Lung (tissue), 11 donors: ENCODE measurements at regions not wholly inside any gene's neighbourhood (a gene's known extent, or its start where the extent isn't known, plus 50 kb on each side); places are given as distances from the start of the nearest gene placed in this dataset.

Experiments
- ATAC-seq: fragments of 200-7000 bp; cut with Tn5 transposase; one replicate; pipeline ENCODE4 v1.9.1; 2020; ENCODE audit warnings: moderate number of reproducible peaks; ENCODE audit not compliant: insufficient read depth, low FRiP score
- DNase-seq, 3 donors: peaks; one replicate each; pipeline ENCODE4 v3.0.0-alpha.2; 2013 to 2017
- H3K27ac ChIP-seq, 2 donors: one replicate each; pipeline ENCODE4 v1.5.1; 2013; ENCODE audit warnings: mild to moderate bottlenecking in 2 of 2, moderate library complexity in 2 of 2, control low read depth in 1 of 2, inconsistent platforms in 1 of 2, low read depth in 1 of 2, low read length in 1 of 2
- H3K27me3 ChIP-seq, 3 donors: one replicate each; pipeline ENCODE4 v1.5.1; 2013; ENCODE audit warnings: low read length in 2 of 3; ENCODE audit not compliant: control insufficient read depth in 3 of 3, insufficient read depth in 3 of 3
- H3K36me3 ChIP-seq, 4 donors: one replicate each; pipeline ENCODE4 v1.5.1; 2013; ENCODE audit warnings: low read length in 4 of 4, mild to moderate bottlenecking in 1 of 4, moderate library complexity in 1 of 4; ENCODE audit not compliant: control insufficient read depth in 4 of 4, insufficient read depth in 4 of 4
- H3K4me1 ChIP-seq, 5 donors: one replicate each; pipeline ENCODE4 v1.5.1; 2013; ENCODE audit warnings: low read length in 5 of 5, mild to moderate bottlenecking in 2 of 5, moderate library complexity in 1 of 5; ENCODE audit not compliant: control insufficient read depth in 5 of 5, insufficient read depth in 5 of 5
- H3K4me3 ChIP-seq: one replicate; pipeline ENCODE4 v1.5.1; 2013; ENCODE audit warnings: mild to moderate bottlenecking, control low read depth, moderate library complexity
- H3K9ac ChIP-seq, 2 donors: one replicate each; pipeline ENCODE4 v1.5.1; 2013; ENCODE audit warnings: low read length in 2 of 2, control low read depth in 1 of 2; ENCODE audit not compliant: insufficient read depth in 1 of 2
- H3K9me3 ChIP-seq, 4 donors: one replicate each; pipeline ENCODE4 v1.5.1; 2013; ENCODE audit warnings: low read length in 3 of 4, mild to moderate bottlenecking in 1 of 4, moderate library complexity in 1 of 4; ENCODE audit not compliant: control insufficient read depth in 4 of 4, insufficient read depth in 3 of 4
- CTCF ChIP-seq: IDR thresholded peaks from 2 replicates; pipeline ENCODE4 v1.5.1; 2012; ENCODE audit warnings: mild to moderate bottlenecking; ENCODE audit errors: control extremely low read depth, extremely low read depth
- WGBS, 2 donors: extraction: QIAGEN DNeasy Blood & Tissue Kit; methylation state at CpG; one replicate each; pipeline ENCODE4 v1.1.7; 2013; 5-methylcytosine and 5-hydroxymethylcytosine counted together
- donor health status: control.
- donor health status: control.
- donor health status: Bipolar disorder and iron deficiency.
- donor health status: healthy.
- donor health status: DM: yes; HTN: yes; CAD: no.

- Histone ChIP-seq H3K9ac (no peak overlapping the region), H3K27me3 (no peaks in the 10 kb centered on the region), H3K9me3 (no peaks in the 10 kb centered on the region), H3K4me1 (peaks cover 0 to 6% (median 0%) of the 10 kb centered on the region in 5 donors), H3K36me3 (no peaks in the 10 kb centered on the region), H3K27ac (peak overlapping the region in 1 of 2 donors; percentile 40), H3K4me3 (no peak overlapping the region)
- DNase-seq (peak in 2 of 3 donors; percentile 56 to 76), ATAC-seq (no peak)
- 46 to 50% methylated on average over 3 of the region's 3 CpGs for WGBS, 2 donors
- TF ChIP-seq CTCF: no peak
Observed at GRCh38 chr2:150339951-150340350, 147.5 kb downstream of the RND3 start.

GRCh38 chr2:150339282-150339681 is 148.2 kb downstream of the RND3 start:
- ATAC-seq (no peak), DNase-seq (no peak)
- Histone ChIP-seq H3K4me1 (peaks cover 0 to 6% (median 0%) of the 10 kb centered on the region in 5 donors), H3K4me3 (no peak overlapping the region), H3K36me3 (no peaks in the 10 kb centered on the region), H3K9ac (no peak overlapping the region), H3K27me3 (no peaks in the 10 kb centered on the region), H3K27ac (no peak overlapping the region), H3K9me3 (no peaks in the 10 kb centered on the region)
- no peak for TF ChIP-seq CTCF
- 71 to 88% methylated on average over 1 of the region's 1 CpG for WGBS, 2 donors

- WGBS, 2 donors: 85 to 92% methylated on average over 1 of the region's 1 CpG
- no peak for TF ChIP-seq CTCF
- no peaks in the 10 kb centered on the region for H3K27me3 ChIP-seq
- no peaks in the 10 kb centered on the region for H3K36me3 ChIP-seq
- peaks cover 0 to 6% (median 0%) of the 10 kb centered on the region in 5 donors for H3K4me1 ChIP-seq
- no peak overlapping the region for H3K4me3 ChIP-seq
- H3K9me3 ChIP-seq: peaks cover 0 to 2% (median 0%) of the 10 kb centered on the region in 4 donors
- no peak for DNase-seq
- no peak overlapping the region for H3K9ac ChIP-seq
- no peak overlapping the region for H3K27ac ChIP-seq
- no peak for ATAC-seq
Observed at GRCh38 chr2:150335596-150335995, 151.9 kb downstream of the RND3 start.

- H3K27me3 ChIP-seq: no peaks in the 10 kb centered on the region
- no peak for DNase-seq
- H3K9me3 ChIP-seq: peaks cover 0 to 2% (median 0%) of the 10 kb centered on the region in 4 donors
- no peaks in the 10 kb centered on the region for H3K36me3 ChIP-seq
- no peak overlapping the region for H3K4me3 ChIP-seq
- peaks cover 0 to 4% (median 0%) of the 10 kb centered on the region in 5 donors for H3K4me1 ChIP-seq
- WGBS, 2 donors: 88 to 92% methylated on average over 2 of the region's 2 CpGs
- no peak for TF ChIP-seq CTCF
- no peak for ATAC-seq
- no peak overlapping the region for H3K27ac ChIP-seq
- H3K9ac ChIP-seq: no peak overlapping the region
Observed at GRCh38 chr2:150332383-150332782, 155.1 kb downstream of the RND3 start.
